GM18498 (cell line): ENCODE measurements at regions not wholly inside any gene's neighbourhood (a gene's known extent, or its start where the extent isn't known, plus 50 kb on each side); places are given as distances from the start of the nearest gene placed in this dataset.

ENCODE experiments used
- ATAC-seq: cut with Tn5 transposase; IDR thresholded peaks from one replicate; pipeline ENCODE4 v1.9.1; 2021; ENCODE audit warnings: mild to moderate bottlenecking, moderate library complexity; ENCODE audit not compliant: unreplicated experiment

DNA sequence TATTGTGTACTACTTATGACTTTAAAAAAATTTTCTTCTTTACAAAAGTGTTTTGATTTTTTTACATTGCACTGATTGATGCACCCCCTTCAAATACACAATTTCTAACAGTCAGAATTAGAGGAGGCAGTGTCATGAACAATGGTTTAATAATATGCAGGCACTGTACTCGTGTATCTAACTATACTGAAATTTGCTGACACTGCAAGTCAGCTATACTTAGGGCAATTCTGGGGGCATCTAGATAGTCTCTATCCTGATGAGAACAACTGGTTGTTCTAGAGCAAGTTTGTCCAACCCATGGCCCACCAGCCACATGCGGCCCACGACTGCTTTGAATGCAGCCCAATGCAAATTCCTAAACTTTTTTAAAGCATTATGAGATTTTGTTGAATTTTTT is 375.6 kb downstream of the BCKDHB start:
- ATAC-seq: no peak

DNA sequence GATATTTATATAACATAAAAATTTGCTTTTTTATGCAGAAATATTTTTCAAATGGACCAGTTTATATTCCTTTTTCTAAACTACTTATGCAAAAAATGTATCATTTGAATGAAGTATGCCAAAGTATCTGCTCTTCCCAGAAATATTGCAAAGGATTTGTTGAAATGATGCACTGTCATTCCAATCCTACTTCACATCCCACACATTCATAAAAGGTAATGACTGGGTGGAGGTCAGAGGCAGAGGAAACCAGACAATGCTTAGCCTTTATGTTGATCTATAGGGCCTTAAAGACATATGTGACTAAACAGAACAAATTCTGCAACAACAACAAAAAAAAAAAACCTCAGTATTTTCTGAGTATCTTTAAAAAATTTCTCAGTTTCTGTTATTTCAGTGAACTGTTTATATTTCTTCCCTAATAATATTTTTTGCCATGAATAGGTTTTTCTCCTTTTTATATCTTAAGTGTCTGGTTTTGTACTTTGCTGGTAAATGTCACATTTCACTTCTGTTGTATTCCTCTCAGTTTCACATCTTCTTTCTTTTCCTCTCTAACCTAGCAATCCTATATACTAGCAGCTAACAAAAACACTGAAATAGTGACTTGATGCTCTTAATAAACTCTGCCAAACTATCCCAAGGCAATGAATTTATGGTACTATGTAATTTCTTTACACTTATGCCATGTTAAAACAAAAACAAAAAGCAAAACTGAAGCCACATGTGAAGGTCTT is 374.1 kb downstream of the BCKDHB start:
- ATAC-seq: no peak

- no peak for ATAC-seq
These were observed 371.6 kb downstream of the BCKDHB start for GRCh38 chr6:80478030-80478429.

DNA sequence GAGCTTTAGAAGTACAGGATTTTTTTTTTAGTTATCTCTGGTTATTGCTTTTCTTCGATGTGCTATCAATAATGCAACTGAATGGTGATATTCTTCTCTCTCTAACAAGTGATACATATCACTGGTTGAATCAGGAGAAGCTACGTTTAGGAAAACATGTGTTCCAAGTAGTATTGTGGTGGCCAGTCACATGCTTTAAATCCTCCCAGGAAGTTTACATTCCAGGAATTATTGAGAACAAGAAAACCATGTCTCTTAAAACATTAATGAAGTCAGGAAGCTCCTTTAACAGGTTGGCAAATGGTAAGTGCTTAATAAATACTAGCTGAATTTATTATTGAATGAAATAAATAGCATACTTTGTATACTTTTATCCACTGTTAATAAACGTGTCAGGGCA is 371.1 kb downstream of the BCKDHB start:
- ATAC-seq: no peak

- ATAC-seq: no peak
These were observed 365.8 kb downstream of the BCKDHB start for GRCh38 chr6:80472271-80472670.

GRCh38 chr6:80469977-80470376 is 363.5 kb downstream of the BCKDHB start:
- no peak for ATAC-seq

DNA sequence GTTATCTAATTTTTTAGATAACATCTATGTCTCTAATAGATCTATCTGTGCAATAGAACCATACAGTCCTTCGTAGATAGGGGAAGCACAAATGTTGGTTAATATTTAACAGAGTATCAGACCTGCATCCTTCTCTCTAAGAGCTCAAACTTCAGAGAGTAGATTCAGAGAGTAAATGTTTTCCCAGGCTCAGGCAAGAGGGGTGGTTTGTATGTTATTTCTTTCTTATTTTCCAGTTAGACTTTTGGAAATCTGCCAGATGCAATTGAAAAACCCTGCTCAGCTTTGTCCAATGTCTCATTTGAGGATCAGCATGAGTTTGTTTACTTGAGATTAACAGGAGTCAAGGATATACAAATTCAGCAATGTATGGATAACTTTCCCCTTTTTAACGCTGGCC is 361.9 kb downstream of the BCKDHB start:
- no peak for ATAC-seq

DNA sequence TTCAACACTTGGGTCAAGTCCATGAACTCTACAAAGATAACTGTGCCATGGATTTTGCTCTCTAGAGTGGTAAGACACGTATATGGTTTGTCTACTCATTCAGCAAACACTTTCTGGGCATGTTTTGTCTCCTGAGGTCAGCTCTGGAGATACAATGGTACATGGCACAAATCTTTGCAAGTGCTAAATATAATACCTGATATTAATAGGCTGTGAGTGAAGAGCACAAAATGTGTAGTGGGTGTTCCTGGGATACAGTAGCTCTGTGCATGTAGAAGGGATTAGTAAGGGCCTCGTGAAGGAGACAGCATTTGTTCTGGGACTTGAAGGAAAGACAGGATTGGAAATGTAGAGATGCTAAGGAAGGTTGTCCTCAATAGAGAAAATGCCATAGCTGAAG is 360.9 kb downstream of the BCKDHB start:
- no peak for ATAC-seq

- no peak for ATAC-seq
These were observed 360.5 kb downstream of the BCKDHB start for GRCh38 chr6:80466981-80467380.

DNA sequence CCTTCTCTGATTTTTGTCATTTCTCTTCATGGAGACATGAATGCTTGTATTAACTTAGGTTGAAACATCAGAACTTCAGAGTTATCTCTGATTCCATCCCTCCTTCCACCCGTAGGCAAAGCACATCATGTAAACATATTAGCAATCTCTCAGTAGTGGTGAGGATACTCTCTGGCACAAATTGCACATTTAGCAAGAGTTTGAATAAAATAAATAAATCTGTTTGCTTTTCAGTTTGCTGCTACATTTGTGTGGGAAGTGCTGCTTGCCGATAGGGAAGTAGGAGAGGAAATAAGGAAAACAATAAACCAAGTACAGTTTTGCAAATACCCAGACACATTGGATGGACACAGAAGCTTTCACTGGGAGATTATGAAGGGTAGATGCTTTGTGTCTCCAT is 359.0 kb downstream of the BCKDHB start:
- no peak for ATAC-seq

DNA sequence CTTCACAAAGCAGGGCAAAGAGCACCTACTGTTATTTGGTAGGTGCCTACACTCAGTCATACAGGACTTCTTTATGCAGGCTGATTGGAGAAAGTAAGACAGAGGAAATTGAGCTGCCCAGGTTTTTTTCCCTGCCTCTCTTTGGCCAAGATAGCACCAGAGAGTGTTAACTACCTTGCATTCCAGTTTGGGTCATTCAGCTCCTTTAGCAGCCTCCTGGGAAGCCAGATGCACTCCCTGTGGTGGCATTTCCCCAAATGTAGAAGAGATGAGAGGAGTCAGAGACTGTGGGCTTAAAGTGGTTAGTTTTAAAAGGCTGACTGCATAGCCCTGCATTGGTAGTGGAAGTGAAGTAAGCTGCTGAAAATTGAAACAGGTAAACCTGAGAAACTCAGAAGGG is 358.4 kb downstream of the BCKDHB start:
- ATAC-seq: no peak

DNA sequence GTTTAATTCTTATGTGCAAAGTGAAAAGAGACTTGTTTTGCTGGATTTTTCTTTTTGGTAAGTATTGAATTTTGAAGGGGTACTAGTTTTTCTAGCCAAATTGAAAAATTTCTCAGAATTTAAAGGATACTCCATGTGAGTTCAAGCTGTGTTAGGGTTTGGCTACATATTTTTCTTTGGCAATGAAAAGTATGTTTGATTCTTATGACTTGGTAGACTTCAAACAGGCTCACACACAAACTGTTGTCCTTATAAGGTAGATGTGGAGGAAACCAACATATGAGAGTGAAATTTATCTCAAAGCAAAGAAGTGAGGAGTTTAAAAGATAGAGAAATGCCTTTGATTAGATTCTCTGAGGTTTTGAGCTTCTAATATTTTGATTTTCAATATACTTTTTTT is 356.7 kb downstream of the BCKDHB start:
- no peak for ATAC-seq

DNA sequence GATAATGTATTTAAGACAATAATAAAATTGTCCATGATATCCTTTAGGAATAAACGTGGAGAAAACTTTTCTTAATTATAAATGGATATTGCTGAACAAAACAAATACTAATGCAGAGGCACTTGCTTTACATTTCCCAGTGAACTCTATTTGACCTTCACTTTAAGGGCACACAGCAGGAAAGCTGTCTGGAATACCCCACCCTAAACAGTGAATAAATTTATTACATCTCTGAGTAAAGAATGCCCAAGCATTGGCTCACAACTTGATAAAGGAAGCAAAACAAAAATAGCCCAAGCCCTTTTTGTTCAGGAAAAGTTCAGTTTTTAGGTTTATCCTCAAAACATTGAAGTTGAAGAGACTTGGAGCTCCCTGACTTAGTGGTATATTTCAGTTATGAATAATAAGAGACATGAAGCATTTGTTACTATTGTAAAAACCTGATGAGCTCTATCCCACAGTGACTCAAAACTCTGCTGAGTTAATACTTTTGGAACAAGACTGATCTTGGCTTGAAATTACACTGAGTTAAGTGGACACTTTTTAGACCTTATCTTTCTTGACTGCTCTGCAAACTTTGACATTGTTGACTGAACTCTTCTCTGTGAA is 353.9 kb downstream of the BCKDHB start:
- no peak for ATAC-seq

DNA sequence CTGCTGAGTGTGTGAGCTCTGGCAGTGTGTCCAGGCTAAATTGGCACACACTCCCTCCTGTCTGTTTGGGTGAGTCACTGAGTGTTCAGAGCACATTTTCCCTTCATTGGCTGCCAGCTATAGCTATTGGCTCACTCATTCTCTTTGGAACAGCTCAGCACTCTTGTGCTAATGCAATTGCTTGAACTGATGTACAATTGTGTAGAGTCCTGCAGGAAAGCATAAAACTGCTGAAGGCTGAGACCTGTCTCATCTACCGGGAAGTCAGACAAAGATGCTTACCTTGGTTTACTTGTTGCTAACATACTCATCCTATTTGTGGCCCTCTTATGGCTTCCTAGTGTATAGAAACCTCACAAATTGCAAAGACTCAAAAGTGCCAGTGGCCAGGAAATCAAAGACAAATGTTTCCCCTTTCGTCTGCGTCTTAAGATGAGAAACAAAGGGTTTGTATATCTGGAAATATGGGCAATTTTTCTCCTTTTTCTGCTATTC is 351.0 kb downstream of the BCKDHB start:
- ATAC-seq: no peak

- ATAC-seq: no peak
These were observed 350.4 kb downstream of the BCKDHB start for GRCh38 chr6:80456724-80457438.

DNA sequence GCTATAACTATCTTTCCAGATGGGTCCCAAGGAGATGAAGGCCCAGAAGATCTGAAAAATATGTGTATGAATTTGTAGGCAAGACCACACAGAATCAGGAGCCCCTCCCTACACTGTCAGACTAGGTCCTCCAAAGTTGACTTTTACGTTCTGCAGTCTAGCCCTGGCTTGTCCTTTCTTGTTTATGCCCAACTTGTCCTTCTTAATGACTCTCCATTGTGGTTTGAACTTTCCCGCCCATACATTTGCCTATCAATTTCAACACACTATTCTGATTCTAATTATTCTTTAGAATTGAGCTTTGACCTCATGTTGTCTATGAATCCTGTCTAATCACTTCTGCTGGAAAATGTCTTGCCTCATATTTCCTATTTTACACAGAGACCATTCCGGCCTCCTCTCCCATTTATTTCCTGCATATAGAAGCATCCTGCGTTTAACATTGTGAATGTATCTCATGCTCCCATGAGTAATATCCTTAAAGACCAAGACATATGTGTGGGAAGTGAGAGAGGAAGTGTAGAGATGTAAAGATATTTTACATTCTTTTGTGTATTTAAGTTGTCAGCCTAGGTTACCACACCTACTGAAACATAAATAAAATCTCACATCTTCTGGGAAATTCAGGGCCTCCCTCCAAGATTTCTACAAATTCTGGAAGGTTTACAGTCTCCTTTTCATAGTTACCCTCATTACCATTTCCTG is 348.3 kb downstream of the BCKDHB start:
- no peak for ATAC-seq

- peak; percentile 88 for ATAC-seq
These were observed 347.7 kb downstream of the BCKDHB start for GRCh38 chr6:80454197-80454596.

DNA sequence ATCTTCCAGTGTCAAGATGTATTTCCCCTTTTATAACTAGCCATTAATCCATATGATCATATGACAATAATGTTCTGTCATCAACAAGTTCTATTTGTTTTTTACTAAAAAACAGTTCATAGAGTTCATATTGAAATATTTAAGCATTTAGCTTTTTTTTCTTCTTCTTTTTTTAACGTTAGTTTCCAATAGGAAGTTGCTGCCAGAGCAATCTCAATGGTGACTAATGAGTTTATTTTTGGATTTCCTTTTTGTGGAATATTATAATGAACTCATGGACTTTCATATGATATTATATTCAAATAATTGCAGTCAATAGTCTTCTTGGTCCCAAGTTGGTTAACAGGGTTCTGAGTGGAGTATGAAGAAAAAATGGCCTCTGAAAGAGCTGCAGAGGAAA is 343.3 kb downstream of the BCKDHB start:
- no peak for ATAC-seq

DNA sequence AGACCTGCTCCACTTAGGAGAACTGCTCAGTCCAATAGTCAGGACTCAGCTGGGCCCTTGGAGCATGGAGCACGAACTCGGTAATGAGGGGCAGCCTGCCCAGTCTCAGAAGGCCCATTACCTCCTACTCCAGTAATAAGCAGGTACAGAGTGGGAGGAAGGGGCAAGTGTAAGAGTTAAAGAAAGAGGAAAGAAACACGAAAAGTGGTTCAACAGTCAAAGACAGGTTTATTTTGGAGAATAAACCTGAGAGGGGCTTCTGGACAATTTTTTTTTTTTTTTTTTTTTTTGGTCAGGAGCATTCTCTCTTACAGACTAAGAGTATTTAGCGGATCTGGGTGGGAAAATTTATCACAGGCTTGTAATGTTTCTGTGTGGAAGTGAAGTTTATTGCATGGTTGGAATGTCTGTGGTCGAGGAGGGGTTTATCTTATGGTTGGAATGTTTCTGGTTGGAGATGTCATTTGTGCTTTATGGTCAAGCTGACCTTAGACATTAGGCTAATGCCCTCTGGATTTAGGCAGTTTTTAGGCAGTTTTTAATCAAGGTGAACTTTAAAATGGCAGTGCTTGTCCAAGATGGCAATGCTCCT is 340.1 kb downstream of the BCKDHB start:
- no peak for ATAC-seq

DNA sequence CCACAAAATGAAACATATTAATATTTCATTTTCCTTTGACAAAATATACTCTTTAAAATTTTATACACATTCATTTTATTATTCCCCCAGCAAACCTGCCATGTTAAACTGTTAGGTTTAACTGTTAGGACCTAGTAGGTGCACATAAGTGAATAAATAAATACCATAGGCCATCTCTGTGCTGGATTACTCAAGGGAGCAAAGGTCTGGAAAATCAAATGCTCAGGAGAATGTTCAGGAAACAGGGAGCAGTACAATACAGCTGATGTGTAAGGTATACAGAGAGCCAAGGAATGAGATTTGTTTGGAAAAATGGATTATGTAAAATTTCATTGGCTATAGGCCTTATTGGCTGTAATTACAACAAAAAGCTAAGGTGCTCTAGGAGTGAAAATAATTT is 339.3 kb downstream of the BCKDHB start:
- ATAC-seq: no peak

GRCh38 chr6:80442366-80442765 is 335.9 kb downstream of the BCKDHB start:
- no peak for ATAC-seq
